ENCODE measurements at regions not wholly inside any gene's neighbourhood (a gene's known extent, or its start where the extent isn't known, plus 50 kb on each side); places are given as distances from the start of the nearest gene placed in this dataset.

DNA sequence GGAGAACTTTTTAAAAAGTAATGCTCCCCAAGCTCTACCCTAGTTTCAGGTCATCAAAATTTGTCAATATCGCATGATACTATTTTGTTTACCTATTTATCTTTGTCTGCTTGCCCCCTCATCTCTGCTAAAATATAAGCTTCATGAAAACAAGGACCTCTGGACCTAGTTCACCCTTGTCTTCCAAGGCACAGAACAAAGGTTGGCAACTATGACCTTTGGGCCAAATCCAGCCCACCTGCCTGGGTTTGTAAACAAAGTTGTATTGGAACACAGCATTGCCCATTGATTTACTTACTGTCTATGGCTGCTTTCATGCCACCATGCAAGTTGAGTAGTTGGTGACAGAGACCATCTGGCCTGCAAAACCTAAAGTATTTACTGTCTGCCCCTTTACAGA lies 462.2 kb upstream of the SUCLG2 start:
- no peak for DNase-seq
- in situ Hi-C loops (cut with HindIII; ENCODE audit: low pct_ligation_motif_present, low pct_unique_long_range_greater_than_20kb, low sequenced_read_pairs): no loop called here

DNA sequence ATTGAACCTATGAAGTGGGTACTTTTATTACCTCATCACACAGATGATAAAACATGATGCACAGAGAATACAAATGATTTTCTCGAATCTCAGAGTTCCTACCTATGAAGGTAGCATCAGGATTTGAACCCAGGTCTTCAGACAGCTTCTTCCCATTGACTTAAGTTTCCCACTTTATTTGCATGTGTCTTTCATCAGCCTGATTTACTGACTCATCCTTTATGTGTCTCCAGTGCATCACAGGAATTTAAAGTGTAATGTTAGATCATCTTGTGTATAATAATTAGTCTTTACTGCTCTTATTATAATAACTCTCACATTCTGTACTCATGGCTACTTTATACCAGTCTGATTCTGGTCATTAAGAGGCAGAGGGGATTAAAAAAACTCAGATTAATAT lies 449.4 kb upstream of the SUCLG2 start:
- no peak for DNase-seq
- in situ Hi-C loops (cut with HindIII; ENCODE audit: low pct_ligation_motif_present, low pct_unique_long_range_greater_than_20kb, low sequenced_read_pairs): no loop called here

- peak; percentile 13 for DNase-seq
- in situ Hi-C loops (cut with HindIII; ENCODE audit: low pct_ligation_motif_present, low pct_unique_long_range_greater_than_20kb, low sequenced_read_pairs): no loop called here
These were observed 436.2 kb upstream of the SUCLG2 start for GRCh38 chr3:68090571-68090970.

DNA sequence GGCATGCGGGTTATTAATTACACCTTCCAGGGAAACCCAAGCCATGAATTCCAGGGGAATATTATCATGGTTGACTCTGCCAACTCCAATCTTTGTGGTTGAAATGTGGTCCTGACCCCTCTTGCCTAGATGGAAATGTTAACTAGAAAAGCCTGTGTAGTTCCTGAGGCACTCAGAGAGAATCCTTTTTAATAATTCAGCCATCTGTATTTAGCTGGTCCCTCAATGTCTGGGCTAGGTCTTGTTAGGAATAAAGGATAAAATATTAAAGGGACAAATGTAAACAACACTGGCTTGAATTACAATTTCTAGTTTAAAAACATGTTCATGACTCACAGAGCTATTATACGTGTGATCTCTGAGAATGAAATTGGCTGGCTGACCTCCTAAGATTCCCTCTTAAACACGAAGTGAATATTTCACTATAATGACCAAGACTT lies 435.2 kb upstream of the SUCLG2 start:
- DNase-seq: peak; percentile 90
- in situ Hi-C loops (cut with HindIII; ENCODE audit: low pct_ligation_motif_present, low pct_unique_long_range_greater_than_20kb, low sequenced_read_pairs): no loop called here

DNA sequence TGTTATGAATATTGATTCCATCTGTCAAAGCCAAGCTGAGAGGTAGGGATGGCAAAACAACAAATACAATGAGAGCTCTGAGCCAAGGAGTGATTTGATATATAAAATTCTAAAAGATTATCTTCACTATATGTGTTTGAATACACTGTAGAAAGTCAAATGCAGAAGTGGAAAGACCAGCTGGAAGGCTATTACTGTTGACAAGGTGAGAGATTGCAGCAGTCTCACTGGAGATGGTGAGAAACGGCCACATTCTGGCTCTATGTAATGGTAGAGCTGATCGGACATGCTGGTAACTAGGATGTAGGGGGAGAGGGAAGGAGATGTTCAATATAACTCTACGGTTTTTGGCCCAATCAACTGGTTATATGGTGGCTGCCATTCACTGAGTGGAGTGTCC lies 434.2 kb upstream of the SUCLG2 start:
- peak; percentile 6 for DNase-seq
- in situ Hi-C loops (cut with HindIII; ENCODE audit: low pct_ligation_motif_present, low pct_unique_long_range_greater_than_20kb, low sequenced_read_pairs): no loop called here

- in situ Hi-C loops (cut with HindIII; ENCODE audit: low pct_ligation_motif_present, low pct_unique_long_range_greater_than_20kb, low sequenced_read_pairs): no loop called here
These were observed 433.8 kb upstream of the SUCLG2 start for GRCh38 chr3:68088216-68088615.

GRCh38 chr3:68072062-68072461 lies 417.6 kb upstream of the SUCLG2 start:
- DNase-seq: no peak
- in situ Hi-C loops (cut with HindIII; ENCODE audit: low pct_ligation_motif_present, low pct_unique_long_range_greater_than_20kb, low sequenced_read_pairs): no loop called here

More at GRCh38 chr3:68088216-68088615, 433.8 kb upstream of the SUCLG2 start:
- peak; percentile 49 for DNase-seq

DNA sequence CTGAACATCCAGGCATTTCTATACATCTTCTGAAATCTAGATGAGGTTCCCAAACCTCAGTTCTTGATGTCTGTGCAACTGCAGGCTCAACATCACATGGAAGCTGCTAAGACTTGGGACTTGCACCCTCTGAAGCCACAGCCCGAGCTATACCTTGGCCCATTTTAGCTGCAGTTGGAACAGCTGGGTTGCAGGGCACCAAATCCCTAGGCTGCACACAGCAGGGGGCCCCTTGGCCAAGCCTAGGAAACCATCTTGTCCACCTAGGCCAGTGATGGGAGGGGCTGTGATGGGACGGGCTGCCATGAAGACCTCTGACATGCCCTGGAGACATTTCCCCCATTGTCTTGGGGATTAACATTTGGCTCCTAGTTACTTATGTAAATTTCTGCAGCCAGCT lies 415.8 kb upstream of the SUCLG2 start:
- no peak for DNase-seq
- in situ Hi-C loops (cut with HindIII; ENCODE audit: low pct_ligation_motif_present, low pct_unique_long_range_greater_than_20kb, low sequenced_read_pairs): no loop called here

DNA sequence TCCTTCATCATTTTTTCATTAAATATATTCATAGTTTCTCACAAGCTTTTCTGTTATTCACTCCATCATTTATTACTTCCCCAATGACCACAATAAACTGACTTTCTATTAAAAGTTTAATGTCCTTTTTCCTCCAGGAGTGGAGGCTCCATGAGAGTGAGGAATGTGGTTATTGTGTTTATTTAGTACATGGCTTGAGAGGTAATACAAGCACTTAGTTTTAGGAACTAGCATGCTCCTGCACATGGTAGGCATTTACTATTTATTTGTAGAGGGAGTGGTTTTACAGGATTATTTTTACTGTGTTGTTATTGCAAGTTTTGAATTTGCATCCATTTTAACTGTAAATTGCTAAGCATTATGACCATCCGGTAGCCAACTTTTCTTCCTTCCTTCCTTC lies 412.9 kb upstream of the SUCLG2 start:
- in situ Hi-C loops (cut with HindIII; ENCODE audit: low pct_ligation_motif_present, low pct_unique_long_range_greater_than_20kb, low sequenced_read_pairs): no loop called here
- no peak for DNase-seq

DNA sequence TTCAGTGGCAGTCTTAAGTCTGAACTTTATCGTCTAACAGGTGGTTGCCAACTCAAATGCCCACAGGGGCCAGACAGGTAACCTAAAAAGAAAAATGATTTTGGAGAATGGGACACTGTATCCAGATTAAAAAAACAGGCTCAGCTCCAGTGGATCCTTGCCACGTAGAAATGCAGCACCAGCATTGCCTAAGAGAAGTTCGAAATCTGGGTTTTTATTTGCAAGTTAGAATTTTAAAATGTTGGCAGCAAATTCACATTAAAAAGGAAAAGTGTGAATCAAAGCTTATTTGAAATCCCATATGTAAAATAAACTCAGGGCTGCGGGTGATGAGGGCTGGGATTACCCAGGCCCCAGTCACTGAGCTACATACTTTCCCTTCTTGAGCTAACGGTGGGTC lies 408.5 kb upstream of the SUCLG2 start:
- no peak for DNase-seq
- in situ Hi-C loops (cut with HindIII; ENCODE audit: low pct_ligation_motif_present, low pct_unique_long_range_greater_than_20kb, low sequenced_read_pairs): no loop called here

DNA sequence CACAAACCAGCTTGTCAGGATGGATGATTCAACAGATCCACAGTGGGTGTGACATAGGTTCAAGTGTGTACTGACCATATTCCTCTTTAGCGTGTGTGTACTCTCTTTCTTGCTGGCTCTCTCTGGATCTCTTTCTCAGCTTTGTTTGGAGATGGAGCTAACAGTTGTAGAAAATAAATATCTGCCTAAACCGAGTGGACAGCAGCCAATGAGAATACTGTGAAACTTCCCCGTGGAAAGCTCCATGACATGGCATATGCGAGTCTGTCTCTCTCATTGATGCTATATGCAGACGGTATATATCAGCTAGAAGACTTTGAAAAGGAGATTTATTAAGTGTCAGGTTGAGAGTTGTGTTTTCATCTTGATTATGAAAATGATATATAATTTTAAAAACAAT lies 406.5 kb upstream of the SUCLG2 start:
- in situ Hi-C loops (cut with HindIII; ENCODE audit: low pct_ligation_motif_present, low pct_unique_long_range_greater_than_20kb, low sequenced_read_pairs): no loop called here
- DNase-seq: no peak

DNA sequence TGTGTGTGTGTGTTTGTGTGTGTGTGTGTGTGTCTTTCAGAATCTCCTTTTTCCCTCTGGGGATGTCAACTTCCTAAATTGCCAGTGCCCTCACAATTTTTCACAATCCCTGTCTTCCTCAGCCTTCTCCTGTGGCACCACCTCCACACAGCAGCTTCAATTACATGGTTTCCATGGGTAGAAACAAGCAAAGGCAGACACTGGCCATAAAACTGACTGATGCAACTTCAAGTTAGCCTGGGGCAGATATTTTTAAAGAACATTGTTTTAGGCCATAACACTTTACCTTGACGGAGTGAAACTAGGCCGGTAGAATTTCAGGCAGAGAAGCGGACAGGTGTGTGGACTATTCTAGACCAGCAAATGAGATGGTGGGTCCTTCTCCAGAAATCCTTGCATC lies 405.8 kb upstream of the SUCLG2 start:
- in situ Hi-C loops (cut with HindIII; ENCODE audit: low pct_ligation_motif_present, low pct_unique_long_range_greater_than_20kb, low sequenced_read_pairs): no loop called here
- no peak for DNase-seq

DNA sequence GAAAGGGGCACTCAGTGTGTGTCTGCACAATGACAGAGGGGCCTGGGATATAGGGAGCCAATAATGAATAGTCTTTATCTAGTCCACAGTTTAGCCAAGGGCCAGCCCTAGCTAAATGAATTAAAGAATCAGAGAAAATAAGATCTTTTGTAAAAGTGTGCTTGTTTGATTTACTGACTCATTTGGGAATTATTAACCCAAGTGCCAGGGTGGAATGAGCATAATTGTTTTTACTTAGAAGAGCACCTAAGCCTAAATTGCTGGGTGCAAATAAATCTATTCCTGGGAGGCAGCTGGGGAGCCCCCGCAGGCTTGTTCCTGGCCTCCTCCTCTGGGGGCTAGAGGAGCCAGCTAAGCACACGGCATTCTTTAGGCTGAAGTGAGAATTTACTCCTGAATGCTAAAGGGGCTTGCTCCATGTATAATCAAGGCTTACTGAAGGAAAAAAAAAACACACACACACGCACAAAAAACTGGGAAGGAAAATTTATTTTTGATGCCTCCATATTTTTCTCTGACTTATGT lies 405.3 kb upstream of the SUCLG2 start:
- in situ Hi-C loops (cut with HindIII; ENCODE audit: low pct_ligation_motif_present, low pct_unique_long_range_greater_than_20kb, low sequenced_read_pairs): no loop called here
- peak; percentile 35 for DNase-seq

DNA sequence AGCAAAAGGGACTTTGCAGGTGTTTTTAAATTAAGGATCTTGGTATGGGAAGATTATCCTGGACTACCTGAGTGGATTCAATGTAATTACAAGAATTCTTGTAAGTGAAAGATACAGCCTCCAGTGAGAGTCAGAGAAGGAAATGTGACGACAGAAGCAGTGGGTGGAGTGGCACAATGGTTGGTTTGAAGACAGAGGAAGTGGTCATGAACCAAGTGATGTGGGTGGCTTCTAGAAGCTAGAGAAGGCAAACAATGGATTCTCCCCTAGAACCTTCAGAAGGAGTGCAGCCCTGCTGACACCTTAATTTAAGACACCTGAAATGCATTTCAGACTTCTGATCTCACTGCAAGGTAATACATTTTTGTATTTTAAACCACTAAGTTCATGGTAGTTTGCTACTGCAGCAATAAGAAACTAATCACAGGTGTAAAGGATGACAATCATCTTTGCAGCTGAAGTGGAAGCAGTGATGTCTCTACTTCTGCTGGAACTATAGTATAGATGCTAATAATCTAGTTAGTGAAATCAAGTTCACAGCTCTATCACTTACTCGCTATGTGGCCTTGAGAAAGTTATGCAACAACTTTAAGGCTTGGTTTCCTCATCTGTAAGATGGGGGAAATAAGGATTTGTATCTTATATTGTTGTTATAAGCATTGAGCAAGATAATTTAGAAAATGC lies 403.4 kb upstream of the SUCLG2 start:
- no peak for DNase-seq
- in situ Hi-C loops (cut with HindIII; ENCODE audit: low pct_ligation_motif_present, low pct_unique_long_range_greater_than_20kb, low sequenced_read_pairs): no loop called here

GRCh38 chr3:68056556-68056955 lies 402.1 kb upstream of the SUCLG2 start:
- DNase-seq: no peak
- in situ Hi-C loops (cut with HindIII; ENCODE audit: low pct_ligation_motif_present, low pct_unique_long_range_greater_than_20kb, low sequenced_read_pairs): no loop called here

- in situ Hi-C loops (cut with HindIII; ENCODE audit: low pct_ligation_motif_present, low pct_unique_long_range_greater_than_20kb, low sequenced_read_pairs): no loop called here
- DNase-seq: no peak
These were observed 400.8 kb upstream of the SUCLG2 start for GRCh38 chr3:68055215-68055614.

DNA sequence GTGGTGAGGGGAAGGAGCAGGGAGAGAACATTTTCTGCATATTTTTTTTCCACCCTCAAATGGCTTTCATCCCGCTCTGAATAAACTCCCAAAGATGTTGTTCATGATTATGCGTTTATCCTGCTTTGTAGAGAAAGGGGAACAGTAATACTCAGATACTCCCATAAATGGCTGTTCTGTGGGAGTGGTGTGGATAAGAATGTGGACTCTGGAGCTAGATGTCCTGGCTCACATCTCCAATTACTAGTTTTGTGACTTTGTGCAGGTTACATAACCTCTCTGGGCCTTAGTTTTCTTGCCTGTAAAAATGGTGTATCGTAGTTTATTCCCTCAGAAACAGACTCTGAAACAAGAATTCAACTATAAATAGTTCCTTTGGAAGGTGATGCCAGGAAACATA lies 395.4 kb upstream of the SUCLG2 start:
- no peak for DNase-seq
- in situ Hi-C loops (cut with HindIII; ENCODE audit: low pct_ligation_motif_present, low pct_unique_long_range_greater_than_20kb, low sequenced_read_pairs): no loop called here

DNA sequence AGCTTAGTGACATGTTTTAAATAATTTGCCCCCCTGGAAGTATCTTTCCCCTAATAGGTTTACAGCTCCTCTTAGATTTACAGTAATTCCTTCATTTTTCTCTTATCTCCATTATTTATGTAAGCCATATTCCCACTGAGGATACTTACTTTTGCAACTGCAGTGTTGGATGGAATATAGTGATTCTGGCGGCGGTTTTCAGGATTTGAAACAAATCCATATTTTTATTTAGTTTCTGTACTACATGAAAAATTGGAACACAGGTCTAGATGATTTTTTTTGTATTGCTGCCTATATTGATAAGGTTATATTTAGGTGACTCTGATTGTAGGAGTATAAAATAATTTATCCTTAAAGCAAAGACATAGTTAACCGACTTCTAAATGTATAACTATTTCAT lies 391.6 kb upstream of the SUCLG2 start:
- in situ Hi-C loops (cut with HindIII; ENCODE audit: low pct_ligation_motif_present, low pct_unique_long_range_greater_than_20kb, low sequenced_read_pairs): no loop called here
- DNase-seq: no peak

GRCh38 chr3:68033867-68034266 lies 379.5 kb upstream of the SUCLG2 start:
- DNase-seq: no peak
- in situ Hi-C loops (cut with HindIII; ENCODE audit: low pct_ligation_motif_present, low pct_unique_long_range_greater_than_20kb, low sequenced_read_pairs): no loop called here

DNA sequence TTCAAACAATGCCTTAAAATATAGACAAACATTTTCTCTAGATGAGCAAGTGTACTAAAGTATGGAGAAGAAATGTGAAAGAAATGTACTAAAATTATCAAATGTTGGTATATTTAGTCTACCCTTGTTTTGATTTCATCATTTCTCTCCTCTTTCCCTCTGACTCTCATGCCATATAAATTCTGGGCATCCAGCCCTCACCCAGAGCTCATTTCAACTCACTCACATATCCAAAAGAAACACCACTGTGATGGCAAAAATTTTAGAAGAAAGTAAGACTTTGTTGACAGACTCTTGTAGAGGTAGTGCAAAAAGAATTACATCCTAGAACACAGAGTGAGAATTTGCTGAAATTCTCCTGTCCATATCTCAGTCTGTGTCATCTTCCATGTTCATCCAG lies 377.8 kb upstream of the SUCLG2 start:
- in situ Hi-C loops (cut with HindIII; ENCODE audit: low pct_ligation_motif_present, low pct_unique_long_range_greater_than_20kb, low sequenced_read_pairs): no loop called here
- DNase-seq: no peak

GRCh38 chr3:68025189-68025588 lies 370.8 kb upstream of the SUCLG2 start:
- in situ Hi-C loops (cut with HindIII; ENCODE audit: low pct_ligation_motif_present, low pct_unique_long_range_greater_than_20kb, low sequenced_read_pairs): no loop called here
- DNase-seq: no peak

Data from ACHN (cell line).